Natural killer cell (primary cell): ENCODE measurements at regions not wholly inside any gene's neighbourhood (a gene's known extent, or its start where the extent isn't known, plus 50 kb on each side); places are given as distances from the start of the nearest gene placed in this dataset.

ENCODE experiments used
- ATAC-seq, 3 donors: fragments of 150-1000 bp in 2 of 3; fragments of 200-7000 bp in 1 of 3; cut with Tn5 transposase; 1 replicate in 1 of 3; 2 replicates in 2 of 3; pipeline ENCODE4 v1.10.0; 2021; ENCODE audit warnings: mild to moderate bottlenecking in 2 of 3, moderate library complexity in 2 of 3
- DNase-seq, 2 donors: peaks; one replicate each; pipeline versions ENCODE4 v3.0.0 to v3.0.0-alpha.2; 2013 to 2021; ENCODE audit warnings: mixed read lengths in 1 of 2
- H3K27ac ChIP-seq: one replicate; pipeline ENCODE4 v1.5.1; 2013; ENCODE audit warnings: mild to moderate bottlenecking, low read length
- H3K27me3 ChIP-seq: one replicate; pipeline ENCODE4 v1.6.1; 2013; ENCODE audit warnings: low read length; ENCODE audit not compliant: control insufficient read depth, insufficient read depth
- H3K36me3 ChIP-seq: one replicate; pipeline ENCODE4 v1.6.1; 2013; ENCODE audit warnings: low read length; ENCODE audit not compliant: control insufficient read depth, insufficient read depth
- H3K4me1 ChIP-seq: one replicate; pipeline ENCODE4 v1.6.1; 2013; ENCODE audit warnings: low read length; ENCODE audit not compliant: control insufficient read depth, insufficient read depth
- H3K4me3 ChIP-seq: one replicate; pipeline ENCODE4 v1.5.1; 2013; ENCODE audit warnings: low read length
- H3K9me3 ChIP-seq: one replicate; pipeline ENCODE4 v1.6.1; 2013; ENCODE audit warnings: low read length; ENCODE audit not compliant: control insufficient read depth, insufficient read depth
- H3K27ac Mint-ChIP-seq, 2 donors: one replicate each; pipeline ENCODE4 v1.8.0; 2022; ENCODE audit warnings: mild to moderate bottlenecking in 2 of 2, mixed read lengths in 2 of 2, moderate library complexity in 1 of 2
- H3K27me3 Mint-ChIP-seq, 2 donors: one replicate each; pipeline ENCODE4 v1.8.0; 2022; ENCODE audit warnings: low read depth in 2 of 2, mixed read lengths in 2 of 2
- H3K36me3 Mint-ChIP-seq: one replicate; pipeline ENCODE4 v1.8.0; 2022; ENCODE audit warnings: mixed read lengths
- H3K4me1 Mint-ChIP-seq, 2 donors: one replicate each; pipeline ENCODE4 v1.8.0; 2022; ENCODE audit warnings: mixed read lengths in 2 of 2
- H3K4me3 Mint-ChIP-seq: one replicate; pipeline ENCODE4 v1.8.0; 2022; ENCODE audit warnings: mild to moderate bottlenecking, moderate library complexity, mixed read lengths
- H3K9me3 Mint-ChIP-seq, 2 donors: one replicate each; pipeline ENCODE4 v1.8.0; 2022; ENCODE audit warnings: mixed read lengths in 2 of 2
- WGBS: methylation state at CpG from one replicate; pipeline ENCODE4 v1.1.7; 2013; ENCODE audit warnings: missing lambda C conversion rate; ENCODE audit not compliant: insufficient coverage; 5-methylcytosine and 5-hydroxymethylcytosine counted together
- intact Hi-C: fragments of 100-400 bp; cut with micrococcal nuclease; formaldehyde crosslinking; loops from one replicate; pipeline ENCODE4 v1.14.2; 2022
- TF ChIP-seq, protein P1 (sequence below): fragments of 200-600 bp; IDR thresholded peaks from one replicate; pipeline ENCODE4 v1.8.0; 2022; ENCODE audit warnings: antibody characterized with exemption

DNA sequence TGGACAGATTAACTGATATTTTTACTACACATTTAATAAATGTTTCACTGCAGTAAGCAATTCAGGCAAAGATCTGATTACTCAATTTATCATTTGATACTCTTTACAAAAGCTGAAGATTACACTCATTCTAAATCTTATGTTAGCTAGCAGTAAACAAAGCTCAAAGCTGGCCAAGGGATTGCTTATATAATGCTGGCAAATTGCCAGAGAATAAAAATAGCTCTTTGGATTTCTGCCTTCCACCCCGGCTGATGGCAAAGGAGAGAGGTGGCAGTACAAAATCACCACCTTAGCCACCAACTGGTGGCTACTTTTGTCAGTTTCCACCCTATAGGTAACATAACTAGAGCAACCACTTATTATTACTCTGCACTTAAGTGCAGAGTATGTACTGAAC, 320.5 kb downstream of the FSIP2 start:
- H3K4me1 ChIP-seq = no peaks in the 10 kb centered on the region
- H3K27me3 Mint-ChIP-seq = no peaks in the 10 kb centered on the region
- peaks cover 0 to 5% of the 10 kb centered on the region in 2 donors for H3K9me3 Mint-ChIP-seq
- 87% methylated on average over 1 of the region's 1 CpG for WGBS
- H3K4me1 Mint-ChIP-seq = no peaks in the 10 kb centered on the region
- H3K27ac Mint-ChIP-seq = no peak overlapping the region
- H3K4me3 ChIP-seq = no peak overlapping the region
- TF ChIP-seq, protein P1, sequence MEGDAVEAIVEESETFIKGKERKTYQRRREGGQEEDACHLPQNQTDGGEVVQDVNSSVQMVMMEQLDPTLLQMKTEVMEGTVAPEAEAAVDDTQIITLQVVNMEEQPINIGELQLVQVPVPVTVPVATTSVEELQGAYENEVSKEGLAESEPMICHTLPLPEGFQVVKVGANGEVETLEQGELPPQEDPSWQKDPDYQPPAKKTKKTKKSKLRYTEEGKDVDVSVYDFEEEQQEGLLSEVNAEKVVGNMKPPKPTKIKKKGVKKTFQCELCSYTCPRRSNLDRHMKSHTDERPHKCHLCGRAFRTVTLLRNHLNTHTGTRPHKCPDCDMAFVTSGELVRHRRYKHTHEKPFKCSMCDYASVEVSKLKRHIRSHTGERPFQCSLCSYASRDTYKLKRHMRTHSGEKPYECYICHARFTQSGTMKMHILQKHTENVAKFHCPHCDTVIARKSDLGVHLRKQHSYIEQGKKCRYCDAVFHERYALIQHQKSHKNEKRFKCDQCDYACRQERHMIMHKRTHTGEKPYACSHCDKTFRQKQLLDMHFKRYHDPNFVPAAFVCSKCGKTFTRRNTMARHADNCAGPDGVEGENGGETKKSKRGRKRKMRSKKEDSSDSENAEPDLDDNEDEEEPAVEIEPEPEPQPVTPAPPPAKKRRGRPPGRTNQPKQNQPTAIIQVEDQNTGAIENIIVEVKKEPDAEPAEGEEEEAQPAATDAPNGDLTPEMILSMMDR = no peak
- H3K27me3 ChIP-seq = no peaks in the 10 kb centered on the region
- no peak overlapping the region for H3K4me3 Mint-ChIP-seq
- intact Hi-C loops = no loop called here
- H3K36me3 ChIP-seq = no peaks in the 10 kb centered on the region
- no peak overlapping the region for H3K27ac ChIP-seq
- H3K36me3 Mint-ChIP-seq = peaks cover 7% of the 10 kb centered on the region
- ATAC-seq (no peak), DNase-seq (no peak)
- no peaks in the 10 kb centered on the region for H3K9me3 ChIP-seq

DNA sequence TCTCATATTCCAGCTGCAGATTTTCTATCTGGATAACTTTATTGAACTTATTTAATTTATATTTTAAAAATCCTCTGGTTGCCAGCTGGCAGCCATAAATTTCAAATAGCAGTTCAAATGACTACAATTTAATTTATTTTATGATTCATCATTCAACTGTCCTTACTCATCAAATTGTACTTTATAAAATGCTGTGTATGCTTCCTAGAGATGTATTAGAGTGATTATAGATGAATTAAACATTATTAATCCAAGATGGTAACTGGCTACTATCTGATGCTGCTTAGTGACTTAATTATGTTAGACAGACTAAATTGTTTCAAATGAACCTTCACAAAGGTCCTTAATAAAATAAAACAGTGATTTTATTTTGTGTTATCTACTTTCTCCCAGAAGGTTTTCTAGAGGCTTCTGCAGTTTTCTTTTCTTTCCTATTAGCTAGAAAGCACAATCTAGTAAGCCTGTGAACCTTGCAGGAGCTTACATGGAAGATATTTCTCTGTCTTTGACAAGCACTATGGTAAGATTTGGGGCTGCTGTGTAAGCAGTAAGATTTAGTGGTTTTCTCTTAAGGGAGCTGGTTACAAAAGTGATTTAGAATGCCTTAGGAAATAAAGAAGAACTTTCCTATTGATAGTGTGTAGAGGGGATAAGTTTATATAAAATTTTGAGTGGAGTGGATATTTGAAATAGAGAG, 322.3 kb downstream of the FSIP2 start:
- ATAC-seq (no peak), DNase-seq (no peak)
- no peak overlapping the region for H3K27ac ChIP-seq
- no peak overlapping the region for H3K4me3 ChIP-seq
- H3K36me3 ChIP-seq = no peaks in the 10 kb centered on the region
- H3K9me3 Mint-ChIP-seq = peaks cover 4 to 8% of the 10 kb centered on the region in 2 donors
- H3K27me3 ChIP-seq = no peaks in the 10 kb centered on the region
- TF ChIP-seq, protein P1 = no peak
- H3K27me3 Mint-ChIP-seq = no peaks in the 10 kb centered on the region
- intact Hi-C loops = no loop called here
- no peak overlapping the region for H3K27ac Mint-ChIP-seq
- no peaks in the 10 kb centered on the region for H3K4me1 ChIP-seq
- peaks cover 3% of the 10 kb centered on the region for H3K9me3 ChIP-seq
- H3K4me3 Mint-ChIP-seq = no peak overlapping the region
- H3K36me3 Mint-ChIP-seq = peaks cover 7% of the 10 kb centered on the region
- no peaks in the 10 kb centered on the region for H3K4me1 Mint-ChIP-seq

DNA sequence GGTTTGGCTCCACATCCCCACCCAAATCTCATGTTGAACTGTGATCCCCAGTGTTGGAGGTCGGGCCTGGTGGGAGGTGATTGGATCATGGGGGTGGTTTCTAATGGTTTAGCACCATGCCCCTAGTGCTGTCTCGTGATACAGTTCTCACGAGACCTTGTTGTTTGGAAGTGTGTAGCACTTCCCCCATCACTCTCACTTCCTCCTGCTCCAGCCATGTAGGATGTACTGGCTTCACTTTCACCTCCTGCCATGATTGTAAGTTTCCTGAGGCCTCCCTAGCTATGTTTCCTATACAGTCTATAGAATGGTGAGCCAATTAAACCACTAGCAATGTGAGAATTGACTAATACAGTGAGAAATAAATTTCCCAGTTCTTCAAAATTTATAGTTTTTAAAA, 325.9 kb downstream of the FSIP2 start:
- Histone ChIP-seq H3K4me3 (no peak overlapping the region), H3K27me3 (no peaks in the 10 kb centered on the region), H3K4me1 (no peaks in the 10 kb centered on the region), H3K9me3 (peaks cover 3% of the 10 kb centered on the region), H3K36me3 (no peaks in the 10 kb centered on the region), H3K27ac (no peak overlapping the region)
- no peak for DNase-seq
- peaks cover 7% of the 10 kb centered on the region for H3K36me3 Mint-ChIP-seq
- TF ChIP-seq, protein P1 = no peak
- no peaks in the 10 kb centered on the region for H3K27me3 Mint-ChIP-seq
- intact Hi-C loops = no loop called here
- no peak overlapping the region for H3K4me3 Mint-ChIP-seq
- no peak overlapping the region for H3K27ac Mint-ChIP-seq
- peaks cover 7 to 8% of the 10 kb centered on the region in 2 donors for H3K9me3 Mint-ChIP-seq
- H3K4me1 Mint-ChIP-seq = no peaks in the 10 kb centered on the region
- no peak for ATAC-seq
- 93% methylated on average over 2 of the region's 3 CpGs for WGBS

DNA sequence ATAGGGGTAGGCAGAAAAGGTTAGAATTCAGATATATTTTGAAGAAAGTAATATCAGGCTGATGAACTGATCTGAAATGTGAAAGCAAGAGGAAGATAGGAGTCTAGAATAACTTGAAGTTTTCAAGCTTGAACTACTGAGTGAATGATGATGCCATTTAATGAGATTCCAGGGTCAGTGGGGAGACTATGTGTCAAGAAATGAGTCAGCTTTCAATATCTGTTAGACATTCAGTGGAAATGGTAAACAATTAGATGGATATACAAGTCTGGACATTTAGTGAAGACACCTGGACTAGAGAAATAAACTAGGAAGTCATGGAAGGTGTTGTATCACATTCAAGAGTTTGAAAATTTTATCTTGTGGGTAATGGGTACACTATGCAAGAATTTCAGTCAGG, 326.9 kb downstream of the FSIP2 start:
- TF ChIP-seq, protein P1 = no peak
- H3K27me3 ChIP-seq = no peaks in the 10 kb centered on the region
- intact Hi-C loops = no loop called here
- Mint-ChIP-seq H3K27me3 (no peaks in the 10 kb centered on the region), H3K36me3 (peaks cover 12% of the 10 kb centered on the region), H3K4me1 (no peaks in the 10 kb centered on the region), H3K27ac (no peak overlapping the region), H3K4me3 (no peak overlapping the region), H3K9me3 (peaks cover 8 to 10% of the 10 kb centered on the region in 2 donors)
- H3K4me3 ChIP-seq = no peak overlapping the region
- no peaks in the 10 kb centered on the region for H3K4me1 ChIP-seq
- no peaks in the 10 kb centered on the region for H3K36me3 ChIP-seq
- no peak for ATAC-seq
- H3K27ac ChIP-seq = no peak overlapping the region
- DNase-seq = no peak
- H3K9me3 ChIP-seq = peaks cover 3% of the 10 kb centered on the region
